GM13976 (cell line): ENCODE measurements at regions not wholly inside any gene's neighbourhood (a gene's known extent, or its start where the extent isn't known, plus 50 kb on each side); places are given as distances from the start of the nearest gene placed in this dataset.

ENCODE experiments used
- DNase-seq: peaks from one replicate; pipeline ENCODE4 v3.0.0; 2012; ENCODE audit warnings: low spot score
- CTCF ChIP-seq: IDR thresholded peaks from 2 replicates; pipeline ENCODE4 v1.5.1; 2012; ENCODE audit warnings: borderline replicate concordance, mild to moderate bottlenecking; ENCODE audit not compliant: insufficient read depth; ENCODE audit errors: extremely low read depth, missing control alignments, control extremely low read depth
- in situ Hi-C: fragments of 300-500 bp; cut with MboI; formaldehyde crosslinking; loops from one replicate; pipeline ENCODE4 v1.12.0; 2022; ENCODE audit warnings: low sequenced_read_pairs, mixed read lengths, inconsistent platforms; ENCODE audit not compliant: unreplicated experiment

- no peak for TF ChIP-seq CTCF
- in situ Hi-C loops = no loop called here
- no peak for DNase-seq
Observed at GRCh38 chr12:54765652-54766051, 88.7 kb upstream of the MUCL1 start.

- in situ Hi-C loops = no loop called here
- DNase-seq = no peak
- TF ChIP-seq CTCF = no peak
Observed at GRCh38 chr12:54762390-54762789, 91.9 kb upstream of the MUCL1 start.

GRCh38 chr12:54759751-54760150 lies 94.6 kb upstream of the MUCL1 start:
- DNase-seq = peak; percentile 15
- in situ Hi-C loops = loop anchor here (10.0 kb wide), 1 partner anchor 315 kb away; no protein-coding TSS in a partner anchor
- peak; percentile 15 for TF ChIP-seq CTCF

- DNase-seq = no peak
- in situ Hi-C loops = loop anchor here (10.0 kb wide), 1 partner anchor 323 kb away; no protein-coding TSS in a partner anchor
- no peak for TF ChIP-seq CTCF
Observed at GRCh38 chr12:54751493-54751892, 102.8 kb upstream of the MUCL1 start.

- in situ Hi-C loops = loop anchor here (25.0 kb wide), 1 partner anchor 213 kb away; no protein-coding TSS in a partner anchor
- peak; percentile 51 for DNase-seq
- peak; percentile 73 for TF ChIP-seq CTCF
Observed at GRCh38 chr12:54749191-54749818, 101.1 kb upstream of the DCD start.

GRCh38 chr12:54744590-54744989 lies 96.4 kb upstream of the DCD start:
- no peak for DNase-seq
- TF ChIP-seq CTCF = no peak
- in situ Hi-C loops = loop anchor here (25.0 kb wide), 1 partner anchor 218 kb away; no protein-coding TSS in a partner anchor

GRCh38 chr12:54740882-54741281 lies 92.7 kb upstream of the DCD start:
- in situ Hi-C loops = loop anchor here (25.0 kb wide), 1 partner anchor 221 kb away; no protein-coding TSS in a partner anchor
- TF ChIP-seq CTCF = no peak
- DNase-seq = no peak
